ENCODE measurements at regions not wholly inside any gene's neighbourhood (a gene's known extent, or its start where the extent isn't known, plus 50 kb on each side); places are given as distances from the start of the nearest gene placed in this dataset.
A peak's percentile ranks its signal among the peaks of the same experiment; 100 is the strongest.

DNA sequence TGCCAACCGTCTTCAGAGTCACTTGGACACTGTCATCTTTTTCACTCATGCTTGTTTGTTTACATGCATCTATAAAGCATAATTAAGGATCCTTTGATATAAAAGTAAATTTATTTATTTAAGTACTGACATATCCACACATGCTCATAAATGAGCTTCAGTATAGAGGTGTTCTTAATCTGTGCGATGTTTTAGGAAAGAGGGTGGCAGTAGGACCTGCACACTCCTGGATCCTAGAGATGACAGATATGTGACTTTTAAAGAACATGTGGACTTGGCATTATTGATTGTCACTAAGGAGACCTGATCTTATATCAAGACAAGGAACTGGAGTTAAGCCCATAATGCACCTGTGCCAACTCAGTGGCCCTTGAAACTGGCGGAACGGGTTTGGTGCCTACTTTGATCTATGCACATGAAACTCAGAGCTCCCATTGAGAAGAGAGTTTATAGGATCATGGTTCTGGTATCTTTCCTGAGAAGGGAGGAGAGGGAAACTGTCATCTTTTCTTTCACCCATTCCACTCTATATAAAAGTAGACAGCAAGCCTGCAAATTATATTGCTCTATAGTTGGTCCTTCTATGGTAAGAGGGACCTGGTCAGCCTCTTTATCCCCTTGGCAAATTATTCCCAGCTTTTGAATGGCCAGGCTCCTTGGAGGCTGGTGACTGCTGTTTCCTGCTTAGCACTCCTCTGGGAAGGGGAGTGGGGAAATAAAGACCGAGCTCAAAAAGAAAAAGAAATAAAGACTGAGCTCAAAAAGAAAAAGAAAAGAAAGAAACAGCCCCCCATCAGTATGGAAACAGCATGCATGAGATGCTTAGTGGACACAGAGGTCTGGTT is 57.8 kb upstream of the LIFR start:
- Histone ChIP-seq H3K27ac (peak overlapping the region in 1 of 2 donors; percentile 50), H3K36me3 (no peaks in the 10 kb centered on the region)
- peak; percentile 73 to 83 for DNase-seq (ENCODE audit: low spot score in 2 of 2)

DNA sequence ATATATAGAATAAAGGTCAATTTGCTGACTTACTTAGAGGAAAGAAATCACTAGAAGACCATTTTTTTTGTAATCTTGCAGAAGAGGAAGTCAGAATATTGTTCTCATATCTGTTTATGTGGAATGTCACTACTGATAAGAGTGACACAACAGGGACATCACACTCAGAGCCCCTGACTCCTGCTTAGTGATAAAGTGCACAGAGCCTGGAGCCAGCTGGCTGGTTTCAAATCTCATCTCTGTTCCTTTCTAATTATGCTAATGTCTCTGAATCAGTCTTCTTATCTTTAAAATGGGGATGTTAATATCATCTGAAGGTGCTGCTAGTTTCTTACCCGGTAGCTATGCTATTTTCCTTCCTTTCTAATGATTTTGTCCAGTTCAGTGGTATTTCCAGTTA is 58.6 kb upstream of the LIFR start:
- Histone ChIP-seq H3K9me3 (peaks cover 0 to 8% of the 10 kb centered on the region in 2 donors), H3K27ac (peak overlapping the region in 1 of 2 donors; percentile 18), H3K36me3 (no peaks in the 10 kb centered on the region), H3K27me3 (no peaks in the 10 kb centered on the region), H3K4me1 (no peaks in the 10 kb centered on the region), H3K4me3 (no peak overlapping the region)
- intact Hi-C loops (cut with DNase I; ENCODE audit: low total_unique reads): no loop called here
- no peak for DNase-seq (ENCODE audit: low spot score in 2 of 2)
- TF ChIP-seq POLR2A (IDR thresholded peaks at IDR 0.05) (no peak), POLR2AphosphoS5 (IDR thresholded peaks at IDR 0.05) (no peak)
- TF ChIP-seq, protein P1, sequence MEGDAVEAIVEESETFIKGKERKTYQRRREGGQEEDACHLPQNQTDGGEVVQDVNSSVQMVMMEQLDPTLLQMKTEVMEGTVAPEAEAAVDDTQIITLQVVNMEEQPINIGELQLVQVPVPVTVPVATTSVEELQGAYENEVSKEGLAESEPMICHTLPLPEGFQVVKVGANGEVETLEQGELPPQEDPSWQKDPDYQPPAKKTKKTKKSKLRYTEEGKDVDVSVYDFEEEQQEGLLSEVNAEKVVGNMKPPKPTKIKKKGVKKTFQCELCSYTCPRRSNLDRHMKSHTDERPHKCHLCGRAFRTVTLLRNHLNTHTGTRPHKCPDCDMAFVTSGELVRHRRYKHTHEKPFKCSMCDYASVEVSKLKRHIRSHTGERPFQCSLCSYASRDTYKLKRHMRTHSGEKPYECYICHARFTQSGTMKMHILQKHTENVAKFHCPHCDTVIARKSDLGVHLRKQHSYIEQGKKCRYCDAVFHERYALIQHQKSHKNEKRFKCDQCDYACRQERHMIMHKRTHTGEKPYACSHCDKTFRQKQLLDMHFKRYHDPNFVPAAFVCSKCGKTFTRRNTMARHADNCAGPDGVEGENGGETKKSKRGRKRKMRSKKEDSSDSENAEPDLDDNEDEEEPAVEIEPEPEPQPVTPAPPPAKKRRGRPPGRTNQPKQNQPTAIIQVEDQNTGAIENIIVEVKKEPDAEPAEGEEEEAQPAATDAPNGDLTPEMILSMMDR (IDR thresholded peaks at IDR 0.05): no peak

More for the DNA sequence above, 57.8 kb upstream of the LIFR start:
- TF ChIP-seq, protein P1 (IDR thresholded peaks at IDR 0.05): no peak
- no peak for TF ChIP-seq POLR2A (IDR thresholded peaks at IDR 0.05)
- TF ChIP-seq POLR2AphosphoS5 (IDR thresholded peaks at IDR 0.05): peak in 1 of 3 donors; percentile 41
- peaks cover 0 to 8% of the 10 kb centered on the region in 2 donors for H3K9me3 ChIP-seq
- H3K4me1 ChIP-seq: no peaks in the 10 kb centered on the region
- H3K27me3 ChIP-seq: no peaks in the 10 kb centered on the region
- intact Hi-C loops (cut with DNase I; ENCODE audit: low total_unique reads): no loop called here
- no peak overlapping the region for H3K4me3 ChIP-seq

DNA sequence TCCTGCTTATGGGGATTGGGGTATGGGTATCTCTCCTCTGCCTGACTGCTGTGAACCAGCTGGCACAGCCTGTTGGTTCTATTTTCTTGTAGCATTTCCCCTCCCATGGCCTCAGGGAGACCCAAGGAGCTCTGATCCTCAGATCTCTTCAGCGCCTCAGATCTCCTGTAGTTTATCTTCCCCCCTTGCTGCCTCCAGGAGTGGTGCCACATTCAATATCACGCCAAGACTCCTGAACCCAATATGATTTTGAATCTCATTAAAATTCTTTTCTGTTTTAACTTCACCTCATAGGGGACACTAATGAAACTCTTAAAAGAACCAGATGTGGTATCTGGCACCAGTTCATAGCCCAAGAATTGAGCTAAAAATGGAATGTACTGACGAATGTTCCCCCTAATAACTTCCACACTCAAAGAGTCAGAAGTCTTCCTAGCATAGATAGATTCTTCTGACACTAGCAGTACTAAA is 59.6 kb upstream of the LIFR start:
- TF ChIP-seq POLR2A (IDR thresholded peaks at IDR 0.05): no peak
- intact Hi-C loops (cut with DNase I; ENCODE audit: low total_unique reads): no loop called here
- Histone ChIP-seq H3K27me3 (no peaks in the 10 kb centered on the region), H3K9me3 (peaks cover 0 to 8% of the 10 kb centered on the region in 2 donors), H3K27ac (no peak overlapping the region), H3K4me3 (no peak overlapping the region), H3K4me1 (no peaks in the 10 kb centered on the region), H3K36me3 (no peaks in the 10 kb centered on the region)
- no peak for DNase-seq (ENCODE audit: low spot score in 2 of 2)

DNA sequence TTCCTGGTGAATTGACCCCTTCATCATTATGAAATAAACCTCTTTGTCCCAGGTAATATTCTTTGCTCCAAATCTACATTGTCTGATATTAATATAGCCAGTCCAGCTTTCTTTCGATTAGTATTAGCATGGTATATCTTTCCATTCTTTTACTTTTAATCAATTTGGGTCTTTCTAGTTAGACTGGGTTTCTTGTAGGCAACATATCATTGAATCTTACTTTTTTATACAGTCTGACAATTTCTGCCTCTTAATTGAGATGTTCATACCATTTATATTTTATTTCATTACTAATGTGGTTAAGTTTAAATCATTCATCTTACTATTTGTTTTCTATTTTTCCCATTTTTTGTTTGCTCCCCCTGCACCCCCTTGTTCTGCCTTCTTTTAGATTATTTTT is 61.7 kb upstream of the LIFR start:
- no peaks in the 10 kb centered on the region for H3K27me3 ChIP-seq
- H3K4me1 ChIP-seq: no peaks in the 10 kb centered on the region
- H3K27ac ChIP-seq: no peak overlapping the region
- peaks cover 0 to 8% of the 10 kb centered on the region in 2 donors for H3K9me3 ChIP-seq
- H3K4me3 ChIP-seq: no peak overlapping the region
- H3K36me3 ChIP-seq: no peaks in the 10 kb centered on the region
- TF ChIP-seq POLR2AphosphoS5 (IDR thresholded peaks at IDR 0.05) (no peak), POLR2A (IDR thresholded peaks at IDR 0.05) (no peak)
- no peak for DNase-seq (ENCODE audit: low spot score in 2 of 2)
- intact Hi-C loops (cut with DNase I; ENCODE audit: low total_unique reads): no loop called here

DNA sequence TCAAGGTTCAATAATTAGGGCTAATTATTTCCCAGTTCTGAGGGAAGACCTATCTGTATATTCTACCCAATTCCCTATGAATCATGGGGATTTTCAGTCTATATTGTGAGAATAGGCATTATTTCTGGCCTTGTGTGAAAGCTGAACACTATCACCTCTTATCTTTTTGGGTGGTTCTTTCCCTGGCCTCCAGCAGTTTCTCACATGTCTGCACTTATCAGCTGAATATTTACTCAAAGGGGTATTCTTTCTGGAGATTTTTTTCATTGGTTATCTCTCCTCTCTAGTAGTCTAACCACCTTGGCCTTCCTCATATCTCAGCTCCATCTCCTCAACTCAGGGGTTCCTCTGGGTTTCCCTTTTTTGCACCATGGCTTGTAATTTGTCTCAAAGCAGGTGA is 64.9 kb upstream of the LIFR start:
- H3K27me3 ChIP-seq: no peaks in the 10 kb centered on the region
- no peak overlapping the region for H3K27ac ChIP-seq
- H3K4me3 ChIP-seq: no peak overlapping the region
- no peak for DNase-seq (ENCODE audit: low spot score in 2 of 2)
- H3K36me3 ChIP-seq: no peaks in the 10 kb centered on the region
- H3K4me1 ChIP-seq: no peaks in the 10 kb centered on the region
- H3K9me3 ChIP-seq: peaks cover 0 to 8% of the 10 kb centered on the region in 2 donors
- TF ChIP-seq POLR2AphosphoS5 (IDR thresholded peaks at IDR 0.05) (no peak), POLR2A (IDR thresholded peaks at IDR 0.05) (no peak)
- TF ChIP-seq, protein P1 (IDR thresholded peaks at IDR 0.05): no peak
- intact Hi-C loops (cut with DNase I; ENCODE audit: low total_unique reads): no loop called here

DNA sequence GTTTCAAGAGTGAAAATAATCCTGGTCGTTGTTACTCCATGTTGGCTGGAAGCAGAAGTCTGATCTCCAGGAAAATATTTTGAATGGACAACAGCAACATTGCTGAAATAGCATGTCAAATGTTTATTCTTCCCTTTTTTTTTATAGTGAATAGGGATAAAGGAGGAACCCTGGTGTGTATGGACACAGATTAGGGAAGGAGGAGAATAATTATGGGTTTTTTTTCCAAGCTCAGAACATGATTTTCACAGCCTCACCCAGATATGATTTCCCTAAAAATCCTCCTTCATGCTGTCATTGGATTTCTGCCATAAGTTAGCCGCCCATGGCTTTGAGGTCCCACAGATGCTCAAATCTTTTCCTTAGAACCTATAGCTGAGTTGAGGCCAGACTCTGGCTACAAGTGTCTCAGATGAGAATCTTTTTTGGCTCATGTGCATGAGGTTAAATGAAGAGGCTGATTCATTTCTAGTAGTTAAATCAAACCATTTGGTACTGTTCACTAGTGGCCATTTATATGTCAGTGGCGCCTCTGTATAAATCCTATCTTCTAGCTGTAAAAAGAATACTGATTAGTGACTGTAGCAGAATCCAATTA is 65.5 kb upstream of the LIFR start:
- no peak for DNase-seq (ENCODE audit: low spot score in 2 of 2)
- intact Hi-C loops (cut with DNase I; ENCODE audit: low total_unique reads): no loop called here

More for the DNA sequence above, 65.5 kb upstream of the LIFR start:
- no peaks in the 10 kb centered on the region for H3K4me1 ChIP-seq
- TF ChIP-seq POLR2AphosphoS5 (IDR thresholded peaks at IDR 0.05) (no peak), POLR2A (IDR thresholded peaks at IDR 0.05) (no peak)
- TF ChIP-seq, protein P1 (IDR thresholded peaks at IDR 0.05): no peak
- peaks cover 0 to 8% of the 10 kb centered on the region in 2 donors for H3K9me3 ChIP-seq
- no peaks in the 10 kb centered on the region for H3K36me3 ChIP-seq
- H3K27me3 ChIP-seq: no peaks in the 10 kb centered on the region
- H3K4me3 ChIP-seq: no peak overlapping the region
- no peak overlapping the region for H3K27ac ChIP-seq

All from breast epithelium (tissue), 4 donors.